Thoracic aorta (tissue), 2 donors: ENCODE measurements at regions not wholly inside any gene's neighbourhood (a gene's known extent, or its start where the extent isn't known, plus 50 kb on each side); places are given as distances from the start of the nearest gene placed in this dataset.

Experiments
- ATAC-seq: fragments of 150-250 bp; one replicate; pipeline ENCODE4 v1.8.0; 2017; ENCODE audit warnings: low read depth; ENCODE audit not compliant: insufficient number of reproducible peaks, low FRiP score
- DNase-seq: peaks from one replicate; pipeline ENCODE4 v3.0.0-alpha.2; 2020; ENCODE audit warnings: low spot score
- H3K27ac ChIP-seq, 2 donors: fragments of 200-600 bp; sonication (generic); 1 replicate in 1 of 2; 2 replicates in 1 of 2; pipeline ENCODE4 v1.5.1; 2016; ENCODE audit warnings: mild to moderate bottlenecking in 2 of 2, moderate library complexity in 2 of 2
- H3K27me3 ChIP-seq: fragments of 200-600 bp; sonication (generic); replicated peaks from 2 replicates; pipeline ENCODE4 v1.6.0; 2016; ENCODE audit warnings: mild to moderate bottlenecking; ENCODE audit not compliant: insufficient read depth
- H3K36me3 ChIP-seq: fragments of 200-600 bp; sonication (generic); one replicate; pipeline ENCODE4 v1.5.1; 2016
- H3K4me1 ChIP-seq, 2 donors: fragments of 200-600 bp; sonication (generic); 1 replicate in 1 of 2; 2 replicates in 1 of 2; pipeline versions ENCODE4 v1.5.1 to v1.6.0; 2016; ENCODE audit warnings: low read depth in 2 of 2, mild to moderate bottlenecking in 1 of 2; ENCODE audit not compliant: control insufficient read depth in 1 of 2
- H3K4me3 ChIP-seq: fragments of 200-600 bp; sonication (generic); 2 replicates; pipeline ENCODE4 v1.5.1; 2016; ENCODE audit warnings: mild to moderate bottlenecking
- H3K9me3 ChIP-seq: fragments of 200-600 bp; sonication (generic); 2 replicates; pipeline ENCODE4 v1.5.1; 2016
- CTCF ChIP-seq: fragments of 200-600 bp; sonication (generic); IDR thresholded peaks from one replicate; pipeline ENCODE4 v1.5.1; 2019; ENCODE audit warnings: antibody characterized with exemption

GRCh38 chr10:2011106-2011716 lies 273.9 kb upstream of the ADARB2 start:
- Histone ChIP-seq H3K36me3 (no peaks in the 10 kb centered on the region), H3K4me1 (no peaks in the 10 kb centered on the region), H3K27me3 (no peaks in the 10 kb centered on the region), H3K4me3 (no peak overlapping the region), H3K27ac (no peak overlapping the region), H3K9me3 (no peaks in the 10 kb centered on the region)
- TF ChIP-seq CTCF: no peak
- no peak for DNase-seq
- no peak for ATAC-seq

GRCh38 chr10:2005546-2005945 lies 268.2 kb upstream of the ADARB2 start:
- Histone ChIP-seq H3K36me3 (no peaks in the 10 kb centered on the region), H3K27ac (no peak overlapping the region), H3K9me3 (no peaks in the 10 kb centered on the region), H3K4me1 (no peaks in the 10 kb centered on the region), H3K27me3 (no peaks in the 10 kb centered on the region), H3K4me3 (no peak overlapping the region)
- no peak for TF ChIP-seq CTCF
- DNase-seq (no peak), ATAC-seq (no peak)

- DNase-seq: no peak
- Histone ChIP-seq H3K9me3 (no peaks in the 10 kb centered on the region), H3K4me3 (no peak overlapping the region), H3K27me3 (no peaks in the 10 kb centered on the region), H3K4me1 (no peaks in the 10 kb centered on the region), H3K27ac (no peak overlapping the region), H3K36me3 (no peaks in the 10 kb centered on the region)
- ATAC-seq: no peak
- no peak for TF ChIP-seq CTCF
Observed at GRCh38 chr10:1992930-1993329, 255.6 kb upstream of the ADARB2 start.

GRCh38 chr10:1989090-1989489 lies 251.8 kb upstream of the ADARB2 start:
- H3K36me3 ChIP-seq: no peaks in the 10 kb centered on the region
- no peaks in the 10 kb centered on the region for H3K9me3 ChIP-seq
- H3K27me3 ChIP-seq: no peaks in the 10 kb centered on the region
- H3K4me1 ChIP-seq: no peaks in the 10 kb centered on the region
- ATAC-seq: no peak
- no peak overlapping the region for H3K27ac ChIP-seq
- no peak for DNase-seq
- no peak for TF ChIP-seq CTCF
- no peak overlapping the region for H3K4me3 ChIP-seq

GRCh38 chr10:1981976-1982375 lies 244.7 kb upstream of the ADARB2 start:
- H3K9me3 ChIP-seq: no peaks in the 10 kb centered on the region
- ATAC-seq: no peak
- no peaks in the 10 kb centered on the region for H3K4me1 ChIP-seq
- H3K36me3 ChIP-seq: no peaks in the 10 kb centered on the region
- TF ChIP-seq CTCF: no peak
- no peaks in the 10 kb centered on the region for H3K27me3 ChIP-seq
- H3K27ac ChIP-seq: no peak overlapping the region
- no peak overlapping the region for H3K4me3 ChIP-seq
- no peak for DNase-seq
